H1 (cell line): ENCODE measurements at regions not wholly inside any gene's neighbourhood (a gene's known extent, or its start where the extent isn't known, plus 50 kb on each side); places are given as distances from the start of the nearest gene placed in this dataset.

Experiments used
- CTCF ChIA-PET: fragments of 300-600 bp; sonication (Branson Sonifier 250); formaldehyde crosslinking; loops from one replicate; lab custom pipeline; 2021; ENCODE audit not compliant: partially characterized antibody; lab: Charles Lee
- POLR2A ChIA-PET: fragments of 300-600 bp; sonication (Branson Sonifier 250); formaldehyde crosslinking; loops from one replicate; lab custom pipeline; 2021; ENCODE audit warnings: inconsistent platforms; ENCODE audit not compliant: partially characterized antibody; lab: Charles Lee
- DNase-seq, 2 experiments: peaks; one replicate each; pipeline versions ENCODE4 v3.0.0 to v3.0.0-alpha.2; 2010 to 2022; ENCODE audit warnings: low spot score in 2 of 2, low read depth in 1 of 2, mixed read lengths in 1 of 2
- FAIRE-seq: peaks from 2 replicates; lab custom pipeline; 2011; peaks lifted over from hg19 to GRCh38; lab: Jason Lieb, UNC
- H2AFZ ChIP-seq: 2 replicates; pipeline ENCODE4 v1.8.1; 2012; ENCODE audit warnings: low read length, inconsistent platforms
- H2AK5ac ChIP-seq: 2 replicates; pipeline ENCODE4 v1.6.1; 2013; ENCODE audit warnings: low read depth, low read length
- H2BK120ac ChIP-seq: replicated peaks from 2 replicates; pipeline ENCODE3; 2013; ENCODE audit warnings: low read depth, low read length, inconsistent platforms
- H2BK12ac ChIP-seq: 2 replicates; pipeline ENCODE4 v1.6.1; 2013; ENCODE audit warnings: low read depth, low read length
- H2BK15ac ChIP-seq: 2 replicates; pipeline ENCODE4 v1.6.1; 2013; ENCODE audit warnings: low read length
- H2BK20ac ChIP-seq: 2 replicates; pipeline ENCODE4 v1.6.1; 2013; ENCODE audit warnings: low read length
- H2BK5ac ChIP-seq: 2 replicates; pipeline ENCODE4 v1.6.1; 2013; ENCODE audit warnings: low read depth, low read length
- H3K14ac ChIP-seq: 2 replicates; pipeline ENCODE4 v1.6.1; 2013; ENCODE audit warnings: inconsistent platforms; ENCODE audit not compliant: insufficient read length
- H3K18ac ChIP-seq: 2 replicates; pipeline ENCODE4 v1.6.1; 2013; ENCODE audit warnings: low read length; ENCODE audit errors: extremely low read depth
- H3K23ac ChIP-seq: 2 replicates; pipeline ENCODE4 v1.6.1; 2013; ENCODE audit warnings: inconsistent platforms; ENCODE audit not compliant: insufficient read length
- H3K23me2 ChIP-seq: 2 replicates; pipeline ENCODE4 v1.6.1; 2013; ENCODE audit warnings: low read depth, low read length
- H3K27ac ChIP-seq: 2 replicates; pipeline ENCODE4 v1.6.1; 2011; ENCODE audit warnings: low read depth, low read length, inconsistent platforms
- H3K27me3 ChIP-seq, 4 experiments: replicated peaks in 1 of 4; 1 replicate in 1 of 4; 2 replicates in 3 of 4; pipeline versions ENCODE4 v1.6.1 to v1.8.1; 2011 to 2013; ENCODE audit warnings: low read length in 3 of 4, mild to moderate bottlenecking in 3 of 4, inconsistent platforms in 2 of 4, mixed read lengths in 2 of 4, moderate library complexity in 1 of 4; ENCODE audit not compliant: control insufficient read depth in 3 of 4, insufficient read depth in 3 of 4; ENCODE audit errors: extremely low read depth in 1 of 4
- H3K36me3 ChIP-seq, 4 experiments: 2 replicates each; pipeline versions ENCODE4 v1.6.1 to v1.8.1; 2011 to 2013; ENCODE audit warnings: mild to moderate bottlenecking in 4 of 4, low read length in 3 of 4, moderate library complexity in 2 of 4, control low read depth in 1 of 4, inconsistent platforms in 1 of 4; ENCODE audit not compliant: insufficient read depth in 4 of 4, control insufficient read depth in 2 of 4
- H3K4ac ChIP-seq: replicated peaks from 2 replicates; pipeline ENCODE3; 2013; ENCODE audit warnings: low read length, low read depth, mixed read lengths, inconsistent platforms; ENCODE audit not compliant: insufficient read length
- H3K4me1 ChIP-seq, 4 experiments: replicated peaks in 1 of 4; 1 replicate in 1 of 4; 2 replicates in 3 of 4; pipeline versions ENCODE4 v1.6.1 to v1.8.1; 2011 to 2013; ENCODE audit warnings: low read length in 3 of 4, inconsistent platforms in 2 of 4, mixed read lengths in 1 of 4; ENCODE audit not compliant: insufficient read depth in 4 of 4, control insufficient read depth in 3 of 4
- H3K4me2 ChIP-seq, 2 experiments: 2 replicates each; pipeline versions ENCODE4 v1.6.1 to v1.8.1; 2011 to 2013; ENCODE audit warnings: low read depth in 2 of 2, low read length in 2 of 2, control low read depth in 1 of 2, inconsistent platforms in 1 of 2, mild to moderate bottlenecking in 1 of 2; ENCODE audit not compliant: insufficient read depth in 1 of 2
- H3K4me3 ChIP-seq, 4 experiments: fragments of 200-600, 300-600 bp in 1 of 4; sonication (generic), shearing (Covaris generic), sonication (Bioruptor Twin) in 1 of 4; 2 replicates each; pipeline versions ENCODE4 v1.5.1 to v1.8.1; 2011 to 2016; ENCODE audit warnings: low read length in 4 of 4, low read depth in 3 of 4, control low read depth in 2 of 4, inconsistent platforms in 2 of 4, mild to moderate bottlenecking in 2 of 4, mixed read lengths in 1 of 4, moderate library complexity in 1 of 4; ENCODE audit not compliant: insufficient read depth in 2 of 4; ENCODE audit errors: extremely low read depth in 1 of 4
- H3K56ac ChIP-seq: replicated peaks from 2 replicates; pipeline ENCODE3; 2013; ENCODE audit warnings: low read depth, mild to moderate bottlenecking, mixed read lengths, low read length, inconsistent platforms; ENCODE audit not compliant: insufficient read length
- H3K79me1 ChIP-seq: 2 replicates; pipeline ENCODE4 v1.6.1; 2013; ENCODE audit warnings: low read depth, low read length, control low read depth
- H3K79me2 ChIP-seq, 2 experiments: 2 replicates each; pipeline versions ENCODE4 v1.6.1 to v1.8.1; 2012 to 2013; ENCODE audit warnings: low read length in 2 of 2, mild to moderate bottlenecking in 2 of 2, inconsistent platforms in 1 of 2; ENCODE audit not compliant: insufficient read depth in 2 of 2, control insufficient read depth in 1 of 2
- H3K9ac ChIP-seq, 4 experiments: replicated peaks in 1 of 4; 1 replicate in 1 of 4; 2 replicates in 3 of 4; pipeline versions ENCODE4 v1.6.1 to v1.8.1; 2011 to 2013; ENCODE audit warnings: low read depth in 3 of 4, low read length in 3 of 4, control low read depth in 2 of 4, mild to moderate bottlenecking in 2 of 4, moderate library complexity in 2 of 4, inconsistent platforms in 1 of 4; ENCODE audit errors: extremely low read depth in 1 of 4
- H3K9me3 ChIP-seq, 2 experiments: 2 replicates each; pipeline versions ENCODE4 v1.6.1 to v1.8.1; 2012 to 2013; ENCODE audit warnings: mild to moderate bottlenecking in 2 of 2, moderate library complexity in 2 of 2, control low read depth in 1 of 2, inconsistent platforms in 1 of 2, low read depth in 1 of 2, low read length in 1 of 2, mixed read lengths in 1 of 2; ENCODE audit not compliant: insufficient read depth in 2 of 2
- H4K20me1 ChIP-seq, 2 experiments: replicated peaks in 1 of 2; 2 replicates each; pipeline versions ENCODE3 to v1.8.1; 2011 to 2013; ENCODE audit warnings: inconsistent platforms in 2 of 2, low read length in 2 of 2, mild to moderate bottlenecking in 1 of 2; ENCODE audit not compliant: insufficient read depth in 2 of 2, control insufficient read depth in 1 of 2
- H4K5ac ChIP-seq: 2 replicates; pipeline ENCODE4 v1.6.1; 2013; ENCODE audit warnings: low read length, low read depth, mixed read lengths, inconsistent platforms; ENCODE audit not compliant: insufficient read length
- H4K8ac ChIP-seq: 2 replicates; pipeline ENCODE4 v1.8.0; 2013; ENCODE audit warnings: mild to moderate bottlenecking, moderate library complexity, low read length, inconsistent platforms; ENCODE audit not compliant: insufficient read depth; ENCODE audit errors: extremely low read depth
- H4K91ac ChIP-seq: replicated peaks from 2 replicates; pipeline ENCODE3; 2013; ENCODE audit warnings: low read length, mixed read lengths, inconsistent platforms; ENCODE audit not compliant: insufficient read length
- CREB1 ChIP-seq: IDR thresholded peaks from 2 replicates; pipeline ENCODE4 v1.6.1; 2012; ENCODE audit warnings: inconsistent platforms
- CTCF ChIP-seq, 3 experiments: IDR thresholded peaks; 1 replicate in 2 of 3; 2 replicates in 1 of 3; pipeline versions ENCODE4 v1.5.1 to v1.6.1; 2011; ENCODE audit warnings: low read length in 3 of 3, mild to moderate bottlenecking in 3 of 3, inconsistent platforms in 2 of 3, low read depth in 1 of 3, moderate library complexity in 1 of 3; ENCODE audit not compliant: insufficient read depth in 1 of 3; ENCODE audit errors: control extremely low read depth in 1 of 3
- EZH2 ChIP-seq: fragments of 200-600 bp; sonication (generic); IDR thresholded peaks from 2 replicates; pipeline ENCODE4 v1.7.1; 2012; ENCODE audit warnings: low read depth, mild to moderate bottlenecking, moderate library complexity, low read length, inconsistent platforms; ENCODE audit not compliant: severe bottlenecking
- FOSL1 ChIP-seq: IDR thresholded peaks from 2 replicates; pipeline ENCODE4 v1.6.1; 2011; ENCODE audit warnings: mild to moderate bottlenecking, low read depth, low read length, moderate library complexity; ENCODE audit not compliant: insufficient read depth
- KDM4A ChIP-seq: IDR thresholded peaks from one replicate; pipeline ENCODE4 v1.7.1; 2012; ENCODE audit warnings: low read depth, mild to moderate bottlenecking, moderate library complexity, low read length, inconsistent platforms; ENCODE audit not compliant: severe bottlenecking
- MAFK ChIP-seq: IDR thresholded peaks from 2 replicates; pipeline ENCODE4 v1.6.1; 2012; ENCODE audit warnings: low read depth, mild to moderate bottlenecking, improper control_type of control experiment, low read length
- MAX ChIP-seq: IDR thresholded peaks from 2 replicates; pipeline ENCODE4 v1.6.1; 2012; ENCODE audit warnings: inconsistent platforms
- NANOG ChIP-seq: IDR thresholded peaks from 2 replicates; pipeline ENCODE4 v1.6.1; 2011; ENCODE audit warnings: low read length, low read depth, mild to moderate bottlenecking, inconsistent platforms; ENCODE audit not compliant: insufficient read depth, poor library complexity, severe bottlenecking
- RAD21 ChIP-seq, 2 experiments: IDR thresholded peaks in 1 of 2; conservative IDR thresholded peaks in 1 of 2; 2 replicates each; pipeline ENCODE4 v1.6.1; 2011; ENCODE audit warnings: low read depth in 2 of 2, low read length in 2 of 2, improper control_type of control experiment in 1 of 2, inconsistent platforms in 1 of 2, mild to moderate bottlenecking in 1 of 2, moderate library complexity in 1 of 2
- TAF7 ChIP-seq: optimal IDR thresholded peaks from 2 replicates; pipeline ENCODE3; 2011; ENCODE audit warnings: low read depth, mild to moderate bottlenecking, inconsistent platforms, low read length, moderate library complexity, borderline replicate concordance
- WGBS, 2 experiments: shearing (Covaris generic) in 1 of 2; methylation state at CpG; one replicate each; pipeline versions ENCODE4 v1.1.6 to v1.1.7; 2013 to 2015; ENCODE audit warnings: low lambda C conversion rate in 2 of 2, mixed read lengths in 2 of 2, inconsistent platforms in 1 of 2, low coverage in 1 of 2, missing lambda C conversion rate in 1 of 2; ENCODE audit not compliant: insufficient replicate concordance in 2 of 2, insufficient coverage in 1 of 2, insufficient read length in 1 of 2; ENCODE audit errors: extremely low coverage in 1 of 2, missing lambda C conversion rate in 1 of 2; 5-methylcytosine and 5-hydroxymethylcytosine counted together

- H3K56ac ChIP-seq: no peak overlapping the region
- H2BK12ac ChIP-seq: no peak overlapping the region
- no peak overlapping the region for H3K4me2 ChIP-seq
- H3K79me1 ChIP-seq: no peaks in the 10 kb centered on the region
- H4K5ac ChIP-seq: no peak overlapping the region
- no peak overlapping the region for H3K4me3 ChIP-seq
- DNase-seq (no peak), FAIRE-seq (peak; percentile 48)
- WGBS, 2 experiments: 8% methylated on average over 1 of the region's 1 CpG; no CpG with 5 or more reads in 1 of the 2 experiments
- H3K23ac ChIP-seq: no peak overlapping the region
- H3K9me3 ChIP-seq: peaks cover 0 to 6% of the 10 kb centered on the region in 2 experiments; a peak in 1 of 4 replicates
- no peak overlapping the region for H4K8ac ChIP-seq
- H2BK5ac ChIP-seq: no peak overlapping the region
- H3K23me2 ChIP-seq: no peaks in the 10 kb centered on the region
- H3K79me2 ChIP-seq: no peaks in the 10 kb centered on the region
- no peak overlapping the region for H3K9ac ChIP-seq
- no peak overlapping the region for H2BK20ac ChIP-seq
- H4K20me1 ChIP-seq: no peaks in the 10 kb centered on the region
- H2AFZ ChIP-seq: no peak overlapping the region
- H4K91ac ChIP-seq: no peak overlapping the region
- H2BK120ac ChIP-seq: no peak overlapping the region
- H2AK5ac ChIP-seq: no peak overlapping the region
- no peaks in the 10 kb centered on the region for H3K27me3 ChIP-seq
- no peak overlapping the region for H3K14ac ChIP-seq
- no peak overlapping the region for H3K18ac ChIP-seq
- no peaks in the 10 kb centered on the region; a peak in 1 of 8 replicates for H3K36me3 ChIP-seq
- H3K4me1 ChIP-seq: no peaks in the 10 kb centered on the region; a peak in 1 of 7 replicates
- no peak overlapping the region for H3K27ac ChIP-seq
- CTCF ChIA-PET: interaction anchor here (0.6 to 2.1 kb wide), 16 partner anchors 9 to 556 kb away, joined by 3 to 8 read pairs (median 3); no protein-coding TSS in a partner anchor
- POLR2A ChIA-PET: no interaction called here
- no peak overlapping the region for H3K4ac ChIP-seq
- H2BK15ac ChIP-seq: no peak overlapping the region
- peak; percentile 78 to 86 for TF ChIP-seq RAD21 (IDR thresholded peaks at IDR 0.05 in 1 of 2, conservative IDR thresholded peaks at IDR 0.05 in 1 of 2; ENCODE audit: low read depth in 2 of 2, low read length in 2 of 2)
- TF ChIP-seq KDM4A: no peak
- TF ChIP-seq MAFK: no peak
- TF ChIP-seq TAF7: no peak
- no peak for TF ChIP-seq MAX
- TF ChIP-seq NANOG: no peak
- no peak for TF ChIP-seq FOSL1
- no peak for TF ChIP-seq CREB1
- no peak for TF ChIP-seq EZH2
- peak in 2 of 3 experiments; percentile 47 to 65; a peak in 2 of 4 replicates for TF ChIP-seq CTCF (IDR thresholded peaks at IDR 0.05; ENCODE audit: control extremely low read depth in 1 of 3, insufficient read depth in 1 of 3, low read depth in 1 of 3, low read length in 3 of 3)
Observed at GRCh38 chr5:4862500-4862899, 277.6 kb upstream of the ADAMTS16 start.
